HG03280 (cell line): ENCODE measurements at regions not wholly inside any gene's neighbourhood (a gene's known extent, or its start where the extent isn't known, plus 50 kb on each side); places are given as distances from the start of the nearest gene placed in this dataset.

Experiments
- ATAC-seq: cut with Tn5 transposase; IDR thresholded peaks from one replicate; pipeline ENCODE4 v1.9.1; 2021; ENCODE audit warnings: mild to moderate bottlenecking, moderate library complexity; ENCODE audit not compliant: unreplicated experiment

GRCh38 chr10:63707254-63707910, 186.2 kb downstream of the REEP3 start:
- peak; percentile 59 for ATAC-seq

DNA sequence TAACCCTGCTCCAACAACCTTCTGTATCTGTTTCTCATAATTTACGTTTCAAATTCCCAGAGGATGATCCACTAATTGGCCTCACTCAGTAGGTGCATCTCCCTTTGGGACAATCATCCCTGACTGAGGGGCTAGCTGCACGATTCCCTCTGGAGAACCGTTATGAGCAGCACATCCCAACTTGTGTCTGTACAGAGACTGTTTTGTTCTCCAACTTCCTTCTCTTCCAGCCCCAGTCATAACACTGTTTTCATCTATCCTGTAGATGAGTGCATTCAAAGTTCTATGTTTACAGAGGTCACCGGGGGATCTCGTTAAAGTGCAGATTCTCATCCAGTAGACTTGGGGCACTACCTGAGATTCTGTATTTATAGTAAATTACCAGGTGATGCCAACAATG, 187.2 kb downstream of the REEP3 start:
- no peak for ATAC-seq

DNA sequence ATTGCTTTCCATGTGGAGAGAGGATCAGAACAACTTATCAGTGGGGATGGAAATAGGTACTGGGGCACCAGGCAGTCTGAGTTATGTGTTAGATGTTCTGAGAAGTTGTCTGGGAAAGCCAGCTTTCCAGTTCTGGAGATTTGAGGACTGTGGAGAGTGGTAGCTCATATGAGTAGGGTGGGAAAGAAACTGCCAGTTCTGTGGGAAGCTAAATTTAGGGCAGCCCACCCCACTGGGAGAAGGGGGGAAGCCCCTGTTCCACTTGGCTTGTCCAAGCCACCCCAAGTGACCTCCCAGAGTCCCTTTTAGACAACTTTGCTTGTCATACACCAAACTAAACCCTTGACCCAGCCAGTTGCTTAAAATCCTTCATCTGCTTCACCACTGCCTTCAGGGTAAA, 189.5 kb downstream of the REEP3 start:
- no peak for ATAC-seq

DNA sequence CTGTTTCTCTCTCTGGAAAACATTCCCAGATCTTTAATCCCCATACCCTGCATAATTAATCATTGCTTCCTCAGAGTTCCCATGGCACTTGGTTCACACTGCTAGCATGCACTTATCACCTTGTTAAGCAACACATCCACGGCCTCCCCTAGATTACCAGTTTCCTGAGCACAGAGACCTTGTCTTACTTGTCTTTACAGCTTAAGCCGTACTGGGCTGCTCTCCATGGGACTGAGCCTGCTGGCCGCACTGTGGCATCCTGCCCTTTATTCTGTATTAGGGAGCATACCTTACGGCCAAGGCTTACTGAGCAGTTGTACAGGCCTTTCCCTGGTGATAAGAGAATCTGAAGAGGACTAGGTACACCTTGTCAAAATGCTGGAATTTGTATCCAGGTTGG, 190.2 kb downstream of the REEP3 start:
- no peak for ATAC-seq

DNA sequence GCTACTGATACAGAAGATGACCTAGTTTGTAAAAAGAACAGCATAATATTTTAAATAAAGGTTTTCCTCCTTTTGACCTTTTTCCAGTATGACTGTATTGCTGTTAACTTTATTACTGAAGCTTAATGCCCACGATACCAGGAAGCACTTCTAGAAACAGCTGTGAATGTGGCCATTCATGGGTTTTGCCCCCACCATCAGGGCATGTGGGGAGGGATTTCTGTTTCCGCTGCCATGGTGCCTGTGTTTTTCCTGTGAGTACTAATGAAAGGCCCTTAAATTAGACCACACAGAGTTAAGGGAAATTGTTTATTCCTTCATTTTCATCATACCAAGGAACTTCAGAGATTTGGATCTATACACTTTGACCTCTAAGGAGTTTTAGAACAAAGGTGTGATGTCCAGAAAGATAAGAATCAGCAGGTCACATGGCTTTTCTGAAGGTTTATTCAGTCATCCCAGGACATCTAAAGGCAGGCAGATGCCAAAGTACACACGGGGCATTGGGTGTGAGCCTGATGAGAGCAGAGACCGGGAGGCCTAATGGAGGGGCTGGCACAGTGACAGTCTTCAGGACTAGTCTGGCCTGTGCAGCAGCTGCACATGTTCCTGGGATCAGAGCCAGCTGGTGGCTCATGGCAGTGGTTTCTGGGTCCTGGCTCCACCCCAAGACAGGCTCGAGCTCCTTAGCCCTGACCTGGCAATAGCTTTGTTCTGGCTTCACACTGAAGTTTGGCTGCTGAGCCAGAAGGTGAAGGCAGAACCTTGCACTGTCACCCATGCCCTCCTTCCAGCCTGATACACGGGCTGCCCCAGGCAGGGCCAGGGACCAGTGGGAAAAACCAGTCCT, 190.9 kb downstream of the REEP3 start:
- no peak for ATAC-seq

GRCh38 chr10:63712717-63713115, 191.5 kb downstream of the REEP3 start:
- ATAC-seq: no peak

- ATAC-seq: no peak
These were observed 192.3 kb downstream of the REEP3 start for GRCh38 chr10:63713191-63714144.

- ATAC-seq: no peak
These were observed 194.9 kb downstream of the REEP3 start for GRCh38 chr10:63716016-63716580.

GRCh38 chr10:63717027-63717715, 196.0 kb downstream of the REEP3 start:
- no peak for ATAC-seq

DNA sequence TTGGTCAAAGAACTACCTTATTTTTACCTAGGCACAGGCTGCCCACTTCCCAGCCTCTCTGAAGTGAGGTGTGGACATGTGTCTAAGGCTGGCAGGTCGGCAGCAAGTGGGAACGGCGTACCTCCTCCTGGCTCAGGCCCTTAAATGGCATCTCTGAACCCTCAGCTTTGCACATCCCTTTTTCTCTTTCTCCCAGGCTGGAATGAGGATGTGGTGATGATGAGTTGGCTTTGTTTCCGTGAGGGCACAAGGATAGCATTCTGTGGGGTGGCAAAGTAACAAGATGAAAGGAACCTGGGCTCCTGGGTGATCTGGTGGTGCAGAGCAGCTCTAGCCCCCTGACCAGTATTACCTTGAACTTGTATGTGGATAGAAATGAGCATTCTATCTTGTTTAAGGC, 196.8 kb downstream of the REEP3 start:
- no peak for ATAC-seq

GRCh38 chr10:63718421-63718820, 197.2 kb downstream of the REEP3 start:
- ATAC-seq: no peak

GRCh38 chr10:63719226-63719856, 198.1 kb downstream of the REEP3 start:
- ATAC-seq: no peak

DNA sequence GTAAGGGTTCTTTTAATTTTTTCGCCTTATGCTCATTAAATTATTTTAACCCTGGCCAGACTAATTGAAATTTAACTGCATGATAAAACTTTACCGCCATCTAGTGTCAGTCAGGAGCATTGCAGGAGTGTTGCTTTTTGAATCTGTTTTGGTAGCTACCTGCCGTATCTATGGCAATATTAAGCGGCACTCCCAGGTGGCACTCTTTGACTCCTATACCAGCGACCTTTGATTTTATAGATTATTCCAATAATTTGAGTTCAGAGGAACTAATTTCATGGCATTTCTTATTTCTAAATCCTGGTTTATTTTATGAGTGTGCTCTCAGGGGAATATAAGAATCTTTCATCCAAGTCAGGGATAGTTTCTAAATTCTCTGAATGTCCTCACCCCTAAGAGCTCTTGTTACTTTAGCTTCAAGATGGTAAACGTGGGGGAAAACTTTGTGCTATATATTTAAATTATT, 198.9 kb downstream of the REEP3 start:
- ATAC-seq: peak; percentile 55

DNA sequence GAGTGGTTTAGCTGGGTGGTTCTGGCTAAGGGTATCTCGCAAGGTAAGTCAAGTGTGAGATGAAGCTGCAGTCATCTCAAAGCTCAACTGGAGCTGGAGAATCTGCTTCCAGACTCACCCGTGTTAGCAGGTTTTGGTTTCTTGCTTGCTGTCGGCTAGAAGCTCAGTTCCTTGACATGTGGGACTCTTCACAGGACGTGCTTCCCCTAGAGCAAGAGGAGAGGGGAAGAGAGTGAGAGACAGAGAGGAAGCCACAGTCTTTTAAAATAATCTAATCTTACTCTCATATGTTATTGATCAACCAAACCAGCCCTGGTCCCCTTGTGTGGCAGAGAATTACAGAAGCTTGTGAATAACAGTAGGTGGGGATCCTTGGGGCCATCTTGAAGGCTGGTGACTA, 199.5 kb downstream of the REEP3 start:
- ATAC-seq: peak; percentile 42

GRCh38 chr10:63722537-63722936, 201.3 kb downstream of the REEP3 start:
- no peak for ATAC-seq

GRCh38 chr10:63723320-63723719, 202.1 kb downstream of the REEP3 start:
- no peak for ATAC-seq

- no peak for ATAC-seq
These were observed 202.5 kb downstream of the REEP3 start for GRCh38 chr10:63723741-63724140.

DNA sequence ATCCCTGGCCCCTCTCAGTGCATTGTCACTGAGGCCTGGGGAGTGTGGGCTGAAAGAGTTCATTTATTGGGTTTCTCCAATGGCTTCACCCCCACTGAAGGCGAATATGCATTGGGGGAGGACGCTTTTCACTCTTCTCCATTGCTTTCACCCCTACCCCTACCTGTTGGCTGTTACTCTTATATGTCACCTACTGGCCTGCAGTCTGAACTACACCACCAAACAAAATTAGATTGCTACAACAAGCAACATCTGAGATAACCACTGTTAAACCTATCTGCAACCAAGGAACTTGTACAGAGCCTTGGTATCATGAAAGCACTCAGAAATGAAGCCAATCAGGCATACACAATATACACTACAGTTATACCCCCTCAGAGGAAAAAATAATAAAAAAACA, 203.7 kb downstream of the REEP3 start:
- ATAC-seq: no peak

DNA sequence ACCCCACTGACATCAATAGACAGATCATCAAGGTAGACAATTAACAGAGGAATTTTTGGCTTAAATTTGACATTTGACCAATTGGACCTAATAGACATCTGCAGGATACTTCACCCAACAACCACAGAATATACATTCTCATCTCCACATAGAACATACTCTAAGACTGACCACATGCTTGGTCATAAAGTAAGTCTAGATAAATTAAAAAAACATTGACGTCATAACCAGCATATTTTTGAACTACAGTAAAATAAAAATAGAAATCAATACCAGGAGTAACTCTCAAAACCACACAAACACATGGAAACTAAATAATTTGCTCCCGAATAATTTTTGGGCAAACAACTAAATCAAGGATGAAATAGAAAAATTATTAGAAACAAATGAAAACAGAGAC, 205.7 kb downstream of the REEP3 start:
- ATAC-seq: no peak

DNA sequence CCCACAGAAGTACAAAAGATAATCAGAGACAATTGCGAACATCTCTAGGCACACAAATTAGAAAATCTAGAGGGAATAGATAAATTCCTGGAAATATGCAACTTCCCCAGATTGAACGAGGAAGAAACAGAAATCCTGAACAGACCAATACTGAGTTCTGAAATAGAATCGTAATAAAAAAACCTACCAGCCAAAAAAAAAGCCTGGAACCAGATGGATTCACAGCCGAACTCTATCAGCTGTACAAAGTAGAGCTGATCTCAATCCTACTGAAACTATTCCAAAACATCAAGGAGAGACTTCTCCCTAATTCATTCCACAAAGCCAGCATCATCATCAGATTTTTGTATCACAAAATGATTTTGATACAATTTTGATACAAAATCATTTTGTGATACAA, 206.4 kb downstream of the REEP3 start:
- ATAC-seq: no peak
